Gastroesophageal sphincter (tissue), 4 donors: ENCODE measurements at regions not wholly inside any gene's neighbourhood (a gene's known extent, or its start where the extent isn't known, plus 50 kb on each side); places are given as distances from the start of the nearest gene placed in this dataset.
A peak's percentile ranks its signal among the peaks of the same experiment; 100 is the strongest.

Experiments used
- ATAC-seq: fragments of 150-250 bp; one replicate; pipeline ENCODE4 v1.9.1; 2016; ENCODE audit warnings: mild to moderate bottlenecking, moderate library complexity
- H3K27ac ChIP-seq, 4 donors: fragments of 200-600 bp; sonication (generic) in 3 of 4; 1 replicate in 3 of 4; 2 replicates in 1 of 4; pipeline ENCODE4 v1.5.1; 2016 to 2019
- H3K27me3 ChIP-seq: fragments of 200-600 bp; sonication (generic); one replicate; pipeline ENCODE4 v1.5.1; 2019
- H3K36me3 ChIP-seq, 2 donors: fragments of 200-600 bp; sonication (generic); one replicate each; pipeline ENCODE4 v1.5.1; 2019; ENCODE audit warnings: control low read depth in 1 of 2
- H3K4me1 ChIP-seq, 3 donors: fragments of 200-600 bp; sonication (generic); 1 replicate in 2 of 3; 2 replicates in 1 of 3; pipeline ENCODE4 v1.5.1; 2016 to 2019; ENCODE audit warnings: control low read depth in 2 of 3
- H3K4me3 ChIP-seq, 2 donors: fragments of 200-600 bp; sonication (generic); one replicate each; pipeline ENCODE4 v1.5.1; 2019; ENCODE audit warnings: mild to moderate bottlenecking in 1 of 2, moderate library complexity in 1 of 2
- H3K9me3 ChIP-seq, 3 donors: fragments of 200-600 bp; sonication (generic); one replicate each; pipeline ENCODE4 v1.5.1; 2017 to 2019; ENCODE audit warnings: control low read depth in 2 of 3
- CTCF ChIP-seq, 4 experiments: fragments of 200-600 bp in 2 of 4; fragments of 450-650 bp in 2 of 4; sonication (generic) in 1 of 4; IDR thresholded peaks; one replicate each; pipeline ENCODE4 v1.5.1; 2017 to 2019; ENCODE audit warnings: antibody characterized with exemption in 4 of 4, mild to moderate bottlenecking in 2 of 4, moderate library complexity in 2 of 4
- EP300 ChIP-seq: sonication (generic); formaldehyde crosslinking; IDR thresholded peaks from one replicate; pipeline ENCODE4 v1.6.1; 2017; ENCODE audit warnings: antibody characterized with exemption, mild to moderate bottlenecking
- POLR2A ChIP-seq, 2 donors: fragments of 450-650 bp; IDR thresholded peaks; one replicate each; pipeline ENCODE4 v1.6.1; 2017; ENCODE audit warnings: antibody characterized with exemption in 2 of 2, mild to moderate bottlenecking in 2 of 2, moderate library complexity in 1 of 2
- POLR2AphosphoS5 ChIP-seq: sonication (generic); formaldehyde crosslinking; IDR thresholded peaks from one replicate; pipeline ENCODE4 v1.6.1; 2017; ENCODE audit warnings: antibody characterized with exemption
- WGBS, 2 donors: methylation state at CpG; one replicate each; pipeline ENCODE4 v1.1.5; 2018; ENCODE audit warnings: low coverage in 1 of 2; 5-methylcytosine and 5-hydroxymethylcytosine counted together

GRCh38 chr2:236962816-236963215, 122.9 kb upstream of the COPS8 start:
- Histone ChIP-seq H3K4me1 (no peaks in the 10 kb centered on the region), H3K9me3 (no peaks in the 10 kb centered on the region), H3K4me3 (no peak overlapping the region), H3K27me3 (no peaks in the 10 kb centered on the region), H3K36me3 (no peaks in the 10 kb centered on the region), H3K27ac (peak overlapping the region in 2 of 4 donors; percentile 10 to 43)
- TF ChIP-seq CTCF (IDR thresholded peaks at IDR 0.05) (no peak), POLR2AphosphoS5 (no peak), EP300 (no peak), POLR2A (IDR thresholded peaks at IDR 0.05) (no peak)
- ATAC-seq: no peak
- WGBS, 2 donors: 90 to 95% methylated on average over 2 to 4 of the region's 4 CpGs

DNA sequence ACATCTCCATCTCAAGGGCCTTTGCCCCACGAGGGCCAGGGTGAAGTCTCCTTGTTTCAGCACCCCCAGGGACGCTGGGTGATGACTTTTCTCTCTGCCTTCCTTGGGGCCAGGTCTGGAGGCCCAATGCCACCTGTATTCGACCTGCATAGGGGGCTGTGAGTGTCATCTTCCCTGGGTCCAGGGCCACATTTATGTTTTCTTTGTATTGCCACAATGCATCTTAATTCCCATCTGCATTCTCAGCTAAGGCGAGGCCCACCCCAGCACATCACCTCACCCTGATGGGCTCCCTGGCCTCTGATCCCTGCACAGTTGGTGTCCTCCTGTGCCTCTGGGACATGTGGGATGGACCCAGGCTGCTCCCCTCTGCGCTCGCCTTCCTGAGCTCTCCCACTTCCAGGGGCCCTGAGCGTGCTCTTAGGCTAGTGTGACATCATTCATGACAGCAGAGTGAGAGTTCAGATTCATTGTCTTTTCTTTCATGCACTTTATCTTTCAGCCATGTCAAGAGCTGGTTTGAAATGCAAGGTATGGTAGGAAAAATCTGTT, 122.0 kb upstream of the COPS8 start:
- ATAC-seq: no peak
- Histone ChIP-seq H3K9me3 (no peaks in the 10 kb centered on the region), H3K4me3 (no peak overlapping the region), H3K4me1 (no peaks in the 10 kb centered on the region), H3K27ac (peak overlapping the region in 2 of 4 donors; percentile 64 to 67), H3K36me3 (no peaks in the 10 kb centered on the region), H3K27me3 (no peaks in the 10 kb centered on the region)
- 100% methylated on average over 2 of the region's 7 CpGs; no CpG with 5 or more reads in 1 of the 2 donors for WGBS, 2 donors
- TF ChIP-seq CTCF (IDR thresholded peaks at IDR 0.05) (no peak), POLR2AphosphoS5 (no peak), POLR2A (IDR thresholded peaks at IDR 0.05) (no peak), EP300 (no peak)

- peak overlapping the region in 3 of 4 donors; percentile 4 to 67 (median 64) for H3K27ac ChIP-seq
- no peaks in the 10 kb centered on the region for H3K4me1 ChIP-seq
- no peaks in the 10 kb centered on the region for H3K9me3 ChIP-seq
- H3K4me3 ChIP-seq: no peak overlapping the region
- 64 to 91% methylated on average over 2 to 4 of the region's 5 CpGs for WGBS, 2 donors
- peak; percentile 40 for TF ChIP-seq POLR2AphosphoS5
- no peak for TF ChIP-seq POLR2A (IDR thresholded peaks at IDR 0.05)
- ATAC-seq: peak; percentile 76
- no peaks in the 10 kb centered on the region for H3K36me3 ChIP-seq
- H3K27me3 ChIP-seq: no peaks in the 10 kb centered on the region
These were observed 121.4 kb upstream of the COPS8 start for GRCh38 chr2:236964291-236964690.

DNA sequence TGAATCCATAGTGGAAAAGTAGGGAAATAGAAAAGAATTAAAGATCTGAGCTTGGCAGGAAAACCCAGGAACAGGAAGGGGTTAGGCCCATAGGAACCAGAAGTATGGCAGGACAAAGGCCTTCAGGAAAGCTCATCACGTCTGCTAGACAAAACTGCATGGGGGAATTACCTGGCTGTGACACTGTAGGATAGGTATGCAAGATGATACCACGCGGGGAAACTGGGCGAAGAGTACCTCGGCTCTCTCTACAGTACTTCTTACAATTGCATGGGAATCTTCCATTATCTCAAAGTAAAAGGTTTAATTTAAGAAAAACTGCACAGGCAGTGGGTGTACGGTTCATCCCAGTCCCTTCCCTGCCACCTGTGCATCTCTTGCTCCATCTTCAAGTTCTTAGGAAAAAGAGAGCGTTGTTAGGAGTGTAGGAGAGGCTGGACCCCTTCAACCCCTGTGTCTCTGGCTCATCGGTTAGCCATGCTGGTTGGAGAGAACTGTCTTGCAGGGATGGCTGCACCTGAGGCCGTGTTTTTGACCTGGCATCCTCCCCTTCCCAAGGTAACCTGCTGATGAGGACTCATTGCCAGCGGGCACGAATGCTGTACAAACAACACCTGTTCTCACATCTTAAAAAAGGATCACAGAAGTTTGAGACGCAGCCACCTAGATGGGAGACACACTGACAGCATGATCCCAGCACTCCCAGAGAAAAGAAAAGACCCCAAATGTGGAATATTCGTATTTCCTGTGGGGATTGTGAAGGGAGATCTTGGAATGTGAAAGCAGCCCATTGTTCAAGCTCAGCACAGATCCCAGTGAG, 120.5 kb upstream of the COPS8 start:
- Histone ChIP-seq H3K4me3 (no peak overlapping the region), H3K9me3 (no peaks in the 10 kb centered on the region), H3K36me3 (no peaks in the 10 kb centered on the region), H3K4me1 (no peaks in the 10 kb centered on the region), H3K27me3 (no peaks in the 10 kb centered on the region), H3K27ac (peak overlapping the region in 3 of 4 donors; percentile 4 to 67 (median 12))
- ATAC-seq: no peak
- TF ChIP-seq EP300: no peak
- 92 to 96% methylated on average over 8 to 9 of the region's 13 CpGs for WGBS, 2 donors

DNA sequence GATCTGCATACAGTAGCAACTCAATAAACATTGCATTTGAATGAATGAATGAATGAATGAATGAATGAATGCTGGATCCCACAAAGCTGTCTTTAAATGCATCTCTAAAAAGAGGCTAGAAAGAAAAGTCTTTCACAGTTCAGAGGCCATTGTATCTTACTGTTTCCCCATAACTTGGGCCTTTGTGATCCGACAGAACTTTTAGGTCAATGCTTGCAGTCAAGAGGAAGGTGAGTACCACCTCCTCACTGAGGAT, 119.9 kb upstream of the COPS8 start:
- H3K4me1 ChIP-seq: no peaks in the 10 kb centered on the region
- ATAC-seq: no peak
- no peak overlapping the region for H3K4me3 ChIP-seq
- H3K9me3 ChIP-seq: no peaks in the 10 kb centered on the region
- no peak for TF ChIP-seq CTCF (IDR thresholded peaks at IDR 0.05)
- no peak for TF ChIP-seq POLR2A (IDR thresholded peaks at IDR 0.05)
- TF ChIP-seq EP300: no peak
- TF ChIP-seq POLR2AphosphoS5: no peak
- no peaks in the 10 kb centered on the region for H3K27me3 ChIP-seq
- 100% methylated on average over 1 of the region's 1 CpG; no CpG with 5 or more reads in 1 of the 2 donors for WGBS, 2 donors
- peak overlapping the region in 1 of 4 donors; percentile 12 for H3K27ac ChIP-seq
- H3K36me3 ChIP-seq: no peaks in the 10 kb centered on the region

GRCh38 chr2:236967499-236967783, 118.2 kb upstream of the COPS8 start:
- H3K27me3 ChIP-seq: peaks cover 16% of the 10 kb centered on the region
- TF ChIP-seq CTCF (IDR thresholded peaks at IDR 0.05) (no peak), POLR2A (IDR thresholded peaks at IDR 0.05) (no peak), POLR2AphosphoS5 (no peak), EP300 (no peak)
- H3K27ac ChIP-seq: peak overlapping the region in 2 of 4 donors; percentile 51 to 62
- 89% methylated on average over 4 of the region's 4 CpGs; no CpG with 5 or more reads in 1 of the 2 donors for WGBS, 2 donors
- no peak overlapping the region for H3K4me3 ChIP-seq
- no peak for ATAC-seq
- H3K36me3 ChIP-seq: no peaks in the 10 kb centered on the region
- peaks cover 0 to 8% (median 0%) of the 10 kb centered on the region in 3 donors for H3K4me1 ChIP-seq
- H3K9me3 ChIP-seq: no peaks in the 10 kb centered on the region
